H1 (cell line): ENCODE measurements at regions not wholly inside any gene's neighbourhood (a gene's known extent, or its start where the extent isn't known, plus 50 kb on each side); places are given as distances from the start of the nearest gene placed in this dataset.

Source experiments
- CTCF ChIA-PET: fragments of 300-600 bp; sonication (Branson Sonifier 250); formaldehyde crosslinking; loops from one replicate; lab custom pipeline; 2021; ENCODE audit not compliant: partially characterized antibody; lab: Charles Lee
- POLR2A ChIA-PET: fragments of 300-600 bp; sonication (Branson Sonifier 250); formaldehyde crosslinking; loops from one replicate; lab custom pipeline; 2021; ENCODE audit warnings: inconsistent platforms; ENCODE audit not compliant: partially characterized antibody; lab: Charles Lee
- DNase-seq, 2 experiments: peaks; one replicate each; pipeline versions ENCODE4 v3.0.0 to v3.0.0-alpha.2; 2010 to 2022; ENCODE audit warnings: low spot score in 2 of 2, low read depth in 1 of 2, mixed read lengths in 1 of 2
- FAIRE-seq: peaks from 2 replicates; lab custom pipeline; 2011; peaks lifted over from hg19 to GRCh38; lab: Jason Lieb, UNC
- H2AFZ ChIP-seq: 2 replicates; pipeline ENCODE4 v1.8.1; 2012; ENCODE audit warnings: low read length, inconsistent platforms
- H2AK5ac ChIP-seq: 2 replicates; pipeline ENCODE4 v1.6.1; 2013; ENCODE audit warnings: low read depth, low read length
- H2BK120ac ChIP-seq: replicated peaks from 2 replicates; pipeline ENCODE3; 2013; ENCODE audit warnings: low read depth, low read length, inconsistent platforms
- H2BK12ac ChIP-seq: 2 replicates; pipeline ENCODE4 v1.6.1; 2013; ENCODE audit warnings: low read depth, low read length
- H2BK15ac ChIP-seq: 2 replicates; pipeline ENCODE4 v1.6.1; 2013; ENCODE audit warnings: low read length
- H2BK20ac ChIP-seq: 2 replicates; pipeline ENCODE4 v1.6.1; 2013; ENCODE audit warnings: low read length
- H2BK5ac ChIP-seq: 2 replicates; pipeline ENCODE4 v1.6.1; 2013; ENCODE audit warnings: low read depth, low read length
- H3K14ac ChIP-seq: 2 replicates; pipeline ENCODE4 v1.6.1; 2013; ENCODE audit warnings: inconsistent platforms; ENCODE audit not compliant: insufficient read length
- H3K18ac ChIP-seq: 2 replicates; pipeline ENCODE4 v1.6.1; 2013; ENCODE audit warnings: low read length; ENCODE audit errors: extremely low read depth
- H3K23ac ChIP-seq: 2 replicates; pipeline ENCODE4 v1.6.1; 2013; ENCODE audit warnings: inconsistent platforms; ENCODE audit not compliant: insufficient read length
- H3K23me2 ChIP-seq: 2 replicates; pipeline ENCODE4 v1.6.1; 2013; ENCODE audit warnings: low read depth, low read length
- H3K27ac ChIP-seq: 2 replicates; pipeline ENCODE4 v1.6.1; 2011; ENCODE audit warnings: low read depth, low read length, inconsistent platforms
- H3K27me3 ChIP-seq, 4 experiments: replicated peaks in 1 of 4; 1 replicate in 1 of 4; 2 replicates in 3 of 4; pipeline versions ENCODE4 v1.6.1 to v1.8.1; 2011 to 2013; ENCODE audit warnings: low read length in 3 of 4, mild to moderate bottlenecking in 3 of 4, inconsistent platforms in 2 of 4, mixed read lengths in 2 of 4, moderate library complexity in 1 of 4; ENCODE audit not compliant: control insufficient read depth in 3 of 4, insufficient read depth in 3 of 4; ENCODE audit errors: extremely low read depth in 1 of 4
- H3K36me3 ChIP-seq, 4 experiments: 2 replicates each; pipeline versions ENCODE4 v1.6.1 to v1.8.1; 2011 to 2013; ENCODE audit warnings: mild to moderate bottlenecking in 4 of 4, low read length in 3 of 4, moderate library complexity in 2 of 4, control low read depth in 1 of 4, inconsistent platforms in 1 of 4; ENCODE audit not compliant: insufficient read depth in 4 of 4, control insufficient read depth in 2 of 4
- H3K4ac ChIP-seq: replicated peaks from 2 replicates; pipeline ENCODE3; 2013; ENCODE audit warnings: low read length, low read depth, mixed read lengths, inconsistent platforms; ENCODE audit not compliant: insufficient read length
- H3K4me1 ChIP-seq, 4 experiments: replicated peaks in 1 of 4; 1 replicate in 1 of 4; 2 replicates in 3 of 4; pipeline versions ENCODE4 v1.6.1 to v1.8.1; 2011 to 2013; ENCODE audit warnings: low read length in 3 of 4, inconsistent platforms in 2 of 4, mixed read lengths in 1 of 4; ENCODE audit not compliant: insufficient read depth in 4 of 4, control insufficient read depth in 3 of 4
- H3K4me2 ChIP-seq, 2 experiments: 2 replicates each; pipeline versions ENCODE4 v1.6.1 to v1.8.1; 2011 to 2013; ENCODE audit warnings: low read depth in 2 of 2, low read length in 2 of 2, control low read depth in 1 of 2, inconsistent platforms in 1 of 2, mild to moderate bottlenecking in 1 of 2; ENCODE audit not compliant: insufficient read depth in 1 of 2
- H3K4me3 ChIP-seq, 4 experiments: fragments of 200-600, 300-600 bp in 1 of 4; sonication (generic), shearing (Covaris generic), sonication (Bioruptor Twin) in 1 of 4; 2 replicates each; pipeline versions ENCODE4 v1.5.1 to v1.8.1; 2011 to 2016; ENCODE audit warnings: low read length in 4 of 4, low read depth in 3 of 4, control low read depth in 2 of 4, inconsistent platforms in 2 of 4, mild to moderate bottlenecking in 2 of 4, mixed read lengths in 1 of 4, moderate library complexity in 1 of 4; ENCODE audit not compliant: insufficient read depth in 2 of 4; ENCODE audit errors: extremely low read depth in 1 of 4
- H3K56ac ChIP-seq: replicated peaks from 2 replicates; pipeline ENCODE3; 2013; ENCODE audit warnings: low read depth, mild to moderate bottlenecking, mixed read lengths, low read length, inconsistent platforms; ENCODE audit not compliant: insufficient read length
- H3K79me1 ChIP-seq: 2 replicates; pipeline ENCODE4 v1.6.1; 2013; ENCODE audit warnings: low read depth, low read length, control low read depth
- H3K79me2 ChIP-seq, 2 experiments: 2 replicates each; pipeline versions ENCODE4 v1.6.1 to v1.8.1; 2012 to 2013; ENCODE audit warnings: low read length in 2 of 2, mild to moderate bottlenecking in 2 of 2, inconsistent platforms in 1 of 2; ENCODE audit not compliant: insufficient read depth in 2 of 2, control insufficient read depth in 1 of 2
- H3K9ac ChIP-seq, 4 experiments: replicated peaks in 1 of 4; 1 replicate in 1 of 4; 2 replicates in 3 of 4; pipeline versions ENCODE4 v1.6.1 to v1.8.1; 2011 to 2013; ENCODE audit warnings: low read depth in 3 of 4, low read length in 3 of 4, control low read depth in 2 of 4, mild to moderate bottlenecking in 2 of 4, moderate library complexity in 2 of 4, inconsistent platforms in 1 of 4; ENCODE audit errors: extremely low read depth in 1 of 4
- H3K9me3 ChIP-seq, 2 experiments: 2 replicates each; pipeline versions ENCODE4 v1.6.1 to v1.8.1; 2012 to 2013; ENCODE audit warnings: mild to moderate bottlenecking in 2 of 2, moderate library complexity in 2 of 2, control low read depth in 1 of 2, inconsistent platforms in 1 of 2, low read depth in 1 of 2, low read length in 1 of 2, mixed read lengths in 1 of 2; ENCODE audit not compliant: insufficient read depth in 2 of 2
- H4K20me1 ChIP-seq, 2 experiments: replicated peaks in 1 of 2; 2 replicates each; pipeline versions ENCODE3 to v1.8.1; 2011 to 2013; ENCODE audit warnings: inconsistent platforms in 2 of 2, low read length in 2 of 2, mild to moderate bottlenecking in 1 of 2; ENCODE audit not compliant: insufficient read depth in 2 of 2, control insufficient read depth in 1 of 2
- H4K5ac ChIP-seq: 2 replicates; pipeline ENCODE4 v1.6.1; 2013; ENCODE audit warnings: low read length, low read depth, mixed read lengths, inconsistent platforms; ENCODE audit not compliant: insufficient read length
- H4K8ac ChIP-seq: 2 replicates; pipeline ENCODE4 v1.8.0; 2013; ENCODE audit warnings: mild to moderate bottlenecking, moderate library complexity, low read length, inconsistent platforms; ENCODE audit not compliant: insufficient read depth; ENCODE audit errors: extremely low read depth
- H4K91ac ChIP-seq: replicated peaks from 2 replicates; pipeline ENCODE3; 2013; ENCODE audit warnings: low read length, mixed read lengths, inconsistent platforms; ENCODE audit not compliant: insufficient read length
- ASH2L ChIP-seq: fragments of 200-600, 300-600 bp; sonication (generic); IDR thresholded peaks from one replicate; pipeline ENCODE4 v1.7.1; 2017; ENCODE audit warnings: low read length
- BRCA1 ChIP-seq: IDR thresholded peaks from 2 replicates; pipeline ENCODE4 v1.6.1; 2012; ENCODE audit warnings: low read depth, low read length, improper control_type of control experiment
- CEBPB ChIP-seq: IDR thresholded peaks from 2 replicates; pipeline ENCODE4 v1.6.1; 2012; ENCODE audit warnings: low read depth, low read length
- CHD1 ChIP-seq: IDR thresholded peaks from 2 replicates; pipeline ENCODE4 v1.6.1; 2012; ENCODE audit warnings: low read depth, low read length, improper control_type of control experiment
- CHD2 ChIP-seq: IDR thresholded peaks from 2 replicates; pipeline ENCODE4 v1.6.1; 2012; ENCODE audit warnings: low read length, improper control_type of control experiment
- FOSL1 ChIP-seq: IDR thresholded peaks from 2 replicates; pipeline ENCODE4 v1.6.1; 2011; ENCODE audit warnings: mild to moderate bottlenecking, low read depth, low read length, moderate library complexity; ENCODE audit not compliant: insufficient read depth
- NRF1 ChIP-seq: IDR thresholded peaks from 2 replicates; pipeline ENCODE4 v1.6.1; 2011; ENCODE audit warnings: mild to moderate bottlenecking, low read depth, low read length, improper control_type of control experiment
- POLR2AphosphoS5 ChIP-seq: IDR thresholded peaks from 2 replicates; pipeline ENCODE4 v1.6.1; 2011; ENCODE audit warnings: low read depth, low read length
- RAD21 ChIP-seq, 2 experiments: IDR thresholded peaks in 1 of 2; conservative IDR thresholded peaks in 1 of 2; 2 replicates each; pipeline ENCODE4 v1.6.1; 2011; ENCODE audit warnings: low read depth in 2 of 2, low read length in 2 of 2, improper control_type of control experiment in 1 of 2, inconsistent platforms in 1 of 2, mild to moderate bottlenecking in 1 of 2, moderate library complexity in 1 of 2
- RXRA ChIP-seq: IDR thresholded peaks from 2 replicates; pipeline ENCODE4 v1.6.1; 2011; ENCODE audit warnings: low read depth, mild to moderate bottlenecking, low read length, moderate library complexity; ENCODE audit not compliant: insufficient read depth
- SAP30 ChIP-seq: fragments of 300-600 bp; sonication (generic); IDR thresholded peaks from 2 replicates; pipeline ENCODE4 v1.7.1; 2012; ENCODE audit warnings: low read length, moderate library complexity, mild to moderate bottlenecking, inconsistent platforms; ENCODE audit not compliant: insufficient read depth, insufficient replicate concordance
- SIRT6 ChIP-seq: IDR thresholded peaks from one replicate; pipeline ENCODE4 v1.7.1; 2012; ENCODE audit warnings: low read length, inconsistent platforms
- SP2 ChIP-seq: IDR thresholded peaks from 2 replicates; pipeline ENCODE4 v1.6.1; 2012; ENCODE audit warnings: mild to moderate bottlenecking, low read length, inconsistent platforms
- SRF ChIP-seq: IDR thresholded peaks from 2 replicates; pipeline ENCODE4 v1.6.1; 2011; ENCODE audit warnings: mild to moderate bottlenecking, low read depth, low read length, moderate library complexity
- TAF1 ChIP-seq: IDR thresholded peaks from 2 replicates; pipeline ENCODE4 v1.6.1; 2011; ENCODE audit warnings: mild to moderate bottlenecking, low read depth, low read length
- WGBS, 2 experiments: shearing (Covaris generic) in 1 of 2; methylation state at CpG; one replicate each; pipeline versions ENCODE4 v1.1.6 to v1.1.7; 2013 to 2015; ENCODE audit warnings: low lambda C conversion rate in 2 of 2, mixed read lengths in 2 of 2, inconsistent platforms in 1 of 2, low coverage in 1 of 2, missing lambda C conversion rate in 1 of 2; ENCODE audit not compliant: insufficient replicate concordance in 2 of 2, insufficient coverage in 1 of 2, insufficient read length in 1 of 2; ENCODE audit errors: extremely low coverage in 1 of 2, missing lambda C conversion rate in 1 of 2; 5-methylcytosine and 5-hydroxymethylcytosine counted together

DNA sequence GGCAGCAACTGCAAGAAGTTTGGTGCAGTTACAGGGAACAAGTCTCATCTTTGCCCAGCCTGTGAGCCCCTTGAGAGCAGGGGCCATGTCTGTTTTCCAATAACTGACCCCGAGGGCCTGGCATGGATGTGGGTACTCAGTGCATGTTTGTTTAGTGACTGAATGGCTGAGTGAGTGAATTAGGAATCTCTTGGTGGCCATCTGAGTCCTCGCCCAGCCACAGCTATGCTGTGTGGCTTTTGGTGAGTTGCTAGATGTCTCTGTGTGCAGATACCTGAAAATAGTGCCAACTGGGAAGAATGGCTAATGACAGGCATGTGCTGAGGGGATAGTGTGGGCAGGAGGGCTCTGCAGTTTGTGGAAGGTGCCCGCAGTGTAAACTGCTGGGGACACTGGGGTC is 54.4 kb upstream of the PCBD1 start:
- H3K9me3 ChIP-seq: no peaks in the 10 kb centered on the region
- no peak overlapping the region for H3K23ac ChIP-seq
- H3K4me1 ChIP-seq: no peaks in the 10 kb centered on the region
- H3K4me3 ChIP-seq: no peak overlapping the region
- no peak overlapping the region for H3K18ac ChIP-seq
- 93% methylated on average over 3 of the region's 3 CpGs; no CpG with 5 or more reads in 1 of the 2 experiments for WGBS, 2 experiments
- H4K91ac ChIP-seq: no peak overlapping the region
- H3K4ac ChIP-seq: no peak overlapping the region
- H3K4me2 ChIP-seq: no peak overlapping the region
- no peak overlapping the region for H4K8ac ChIP-seq
- no peak for FAIRE-seq
- H2BK15ac ChIP-seq: no peak overlapping the region
- POLR2A ChIA-PET: no interaction called here
- no peak overlapping the region for H3K27ac ChIP-seq
- H2BK20ac ChIP-seq: no peak overlapping the region
- H2AFZ ChIP-seq: no peak overlapping the region
- TF ChIP-seq TAF1 (no peak), POLR2AphosphoS5 (no peak), SIRT6 (no peak), CHD2 (no peak), CEBPB (no peak), BRCA1 (no peak), SP2 (no peak), NRF1 (no peak), ASH2L (no peak), SRF (no peak), RAD21 (IDR thresholded peaks at IDR 0.05 in 1 of 2, conservative IDR thresholded peaks at IDR 0.05 in 1 of 2; ENCODE audit: low read depth in 2 of 2, low read length in 2 of 2) (no peak), SAP30 (no peak), CHD1 (no peak), RXRA (no peak), FOSL1 (no peak)
- H3K14ac ChIP-seq: no peak overlapping the region
- no peaks in the 10 kb centered on the region for H4K20me1 ChIP-seq
- no peaks in the 10 kb centered on the region for H3K79me2 ChIP-seq
- H3K79me1 ChIP-seq: no peaks in the 10 kb centered on the region
- DNase-seq: no peak
- no peak overlapping the region for H3K9ac ChIP-seq
- no peaks in the 10 kb centered on the region for H3K23me2 ChIP-seq
- no peak overlapping the region for H4K5ac ChIP-seq
- H2BK120ac ChIP-seq: no peak overlapping the region
- H3K36me3 ChIP-seq: no peaks in the 10 kb centered on the region
- no peak overlapping the region for H2AK5ac ChIP-seq
- H3K56ac ChIP-seq: no peak overlapping the region
- H2BK12ac ChIP-seq: no peak overlapping the region
- CTCF ChIA-PET: interaction anchor here (1.3 to 4.2 kb wide), 3 partner anchors 17 to 90 kb away, joined by 4 to 22 read pairs (median 4); no protein-coding TSS in a partner anchor
- H3K27me3 ChIP-seq: no peaks in the 10 kb centered on the region; a peak in 1 of 7 replicates
- no peak overlapping the region for H2BK5ac ChIP-seq
